ENCODE measurements at regions not wholly inside any gene's neighbourhood (a gene's known extent, or its start where the extent isn't known, plus 50 kb on each side); places are given as distances from the start of the nearest gene placed in this dataset.

DNA sequence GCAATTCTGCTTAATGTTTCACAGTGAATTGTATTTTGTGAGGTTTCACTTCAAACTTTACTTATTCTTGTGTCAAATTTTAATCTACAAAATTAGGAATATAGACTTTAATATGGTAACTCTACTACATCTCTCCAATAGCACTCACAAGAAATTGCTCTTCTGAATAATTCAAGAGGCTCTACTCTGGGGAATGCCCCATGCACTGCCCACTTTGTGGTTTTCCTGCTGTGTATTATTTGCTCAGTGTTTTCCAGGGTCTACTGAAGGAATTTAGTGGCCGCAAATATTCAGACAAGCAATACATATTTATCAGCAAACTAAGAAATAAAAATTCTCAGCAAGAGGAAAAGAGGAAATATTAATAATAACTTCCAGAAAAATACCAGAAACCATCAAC, 611.4 kb downstream of the TNS3 start (continued):
- TF ChIP-seq SAP30 (IDR thresholded peaks at IDR 0.05; ENCODE audit: insufficient read depth, insufficient replicate concordance, low read length): no peak
- no peak for TF ChIP-seq KDM4A (IDR thresholded peaks at IDR 0.05; ENCODE audit: low read depth, low read length, severe bottlenecking)
- TF ChIP-seq ZNF274 (IDR thresholded peaks at IDR 0.05; ENCODE audit: borderline replicate concordance, extremely low read depth, low read length): no peak
- no peak for TF ChIP-seq JUND (IDR thresholded peaks at IDR 0.05; ENCODE audit: low read length)

Data from H1 (cell line).